Heart left ventricle (tissue), 16 donors: ENCODE measurements at regions not wholly inside any gene's neighbourhood (a gene's known extent, or its start where the extent isn't known, plus 50 kb on each side); places are given as distances from the start of the nearest gene placed in this dataset.
"Not testable (repeated sequence)": the region's sequence is repeated elsewhere in the genome, so short reads cannot be mapped to it uniquely, and the experiment has no call there.

Source experiments
- ATAC-seq, 4 donors: fragments of 200-7000 bp; cut with Tn5 transposase; one replicate each; pipeline ENCODE4 v1.9.1; 2020 to 2022; ENCODE audit warnings: moderate library complexity in 4 of 4, mild to moderate bottlenecking in 3 of 4, moderate number of reproducible peaks in 1 of 4
- DNase-seq, 5 donors: peaks; one replicate each; pipeline ENCODE4 v3.0.0-alpha.2; 2020
- H3K27ac ChIP-seq, 12 donors: fragments of 200-600 bp; sonication (generic) in 4 of 12; one replicate each; pipeline versions ENCODE4 v1.5.0 to v1.8.0; 2016 to 2022; ENCODE audit warnings: mild to moderate bottlenecking in 2 of 12
- H3K27me3 ChIP-seq, 9 donors: fragments of 200-600 bp; sonication (generic) in 2 of 9; one replicate each; pipeline versions ENCODE4 v1.5.1 to v1.8.0; 2016 to 2022; ENCODE audit warnings: mild to moderate bottlenecking in 3 of 9
- H3K36me3 ChIP-seq, 9 donors: fragments of 200-600 bp; sonication (generic) in 2 of 9; one replicate each; pipeline versions ENCODE4 v1.5.0 to v1.8.0; 2018 to 2022; ENCODE audit warnings: mild to moderate bottlenecking in 2 of 9
- H3K4me1 ChIP-seq, 12 donors: fragments of 200-600 bp; sonication (generic) in 4 of 12; one replicate each; pipeline versions ENCODE4 v1.5.0 to v1.8.0; 2016 to 2022; ENCODE audit warnings: mild to moderate bottlenecking in 3 of 12
- H3K4me3 ChIP-seq, 12 donors: fragments of 200-600 bp; sonication (generic) in 4 of 12; one replicate each; pipeline versions ENCODE4 v1.5.0 to v1.8.0; 2017 to 2022; ENCODE audit warnings: mild to moderate bottlenecking in 9 of 12, moderate library complexity in 4 of 12
- H3K9me3 ChIP-seq, 12 donors: fragments of 200-600 bp; sonication (generic) in 4 of 12; one replicate each; pipeline versions ENCODE4 v1.5.0 to v1.8.0; 2016 to 2022; ENCODE audit warnings: mild to moderate bottlenecking in 1 of 12
- POLR2A ChIP-seq, 2 donors: fragments of 450-650 bp; IDR thresholded peaks; one replicate each; pipeline ENCODE4 v1.6.1; 2017; ENCODE audit warnings: antibody characterized with exemption in 2 of 2, mild to moderate bottlenecking in 2 of 2, moderate library complexity in 2 of 2
- WGBS, 4 donors: extraction: QIAGEN DNeasy Blood & Tissue Kit in 2 of 4; methylation state at CpG; one replicate each; pipeline versions ENCODE4 v1.1.5 to v1.1.7; 2013 to 2018; 5-methylcytosine and 5-hydroxymethylcytosine counted together
- intact Hi-C, 10 donors: fragments of 100-400 bp; cut with DNase I; formaldehyde crosslinking; loops; one replicate each; pipeline versions ENCODE4 v1.11.1 to v1.14.2; 2022
- TF ChIP-seq, protein P1 (sequence below), 12 donors: fragments of 200-600 bp; sonication (generic) in 4 of 12; IDR thresholded peaks; one replicate each; pipeline versions ENCODE4 v1.5.0 to v1.8.0; 2018 to 2022; ENCODE audit warnings: antibody characterized with exemption in 12 of 12, mild to moderate bottlenecking in 5 of 12
- donor health status: ischemic (EF 13 %, LVEDD 7.1; RV severe dilation, severe dysfunction).
- donor health status: healthy with polysubstance abuse.
- donor health status: DM: no; HTN: yes; CAD: no.
- donor health status: DM: no; HTN: no; CAD: no.
- donor health status: ischemic (EF 25% LVEDD 6.9; RV normal size, moderate dysfunction).
- donor health status: ischemic (EF 25% LVEDD 5.7; RV mildly dilated, moderate dysfunction).
- donor health status: healthy.
- donor health status: DM: yes; HTN: yes; CAD: no.
- donor health status: ischemic (EF 35%, LVEDD 5.7; RV mildly dilated, moderate dysfunction).
- donor health status: nonischemic (EF 11% LVEDD 7.7; RV severe dilation, severe dysfunction).
- donor health status: DM: yes; HTN: yes; CAD: no.
- donor health status: PGD.
- donor health status: ischemic (EF 29% LVEDD 5.4; RV normal size, mild dysfunction).
- donor health status: nonischemic (EF 23%, LVEDD 6.1; RV moderate dilation, normal function).

DNA sequence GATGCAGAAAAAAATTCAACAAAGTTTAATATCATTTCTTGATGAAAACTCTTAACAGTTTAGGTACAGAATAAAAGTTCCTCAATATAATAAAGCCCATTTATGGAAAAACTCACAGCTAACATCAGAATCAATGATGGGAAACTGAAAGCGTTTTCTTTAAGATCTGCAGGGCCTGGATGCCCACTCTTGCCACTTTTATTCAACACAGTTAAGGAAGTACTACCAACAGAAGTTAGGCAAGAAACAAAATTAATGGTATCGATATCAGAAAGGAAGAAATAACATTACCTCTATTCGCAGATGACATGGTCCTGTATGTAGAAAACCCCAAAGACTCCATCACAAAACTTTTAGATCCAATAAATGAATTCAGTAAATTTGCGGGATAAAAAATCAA lies 542.4 kb upstream of the RGMB start:
- DNase-seq (no peak), ATAC-seq (no peak)
- no peak overlapping the region for H3K4me3 ChIP-seq
- no peaks in the 10 kb centered on the region for H3K36me3 ChIP-seq
- intact Hi-C loops, result no loop called here
- TF ChIP-seq, protein P1, sequence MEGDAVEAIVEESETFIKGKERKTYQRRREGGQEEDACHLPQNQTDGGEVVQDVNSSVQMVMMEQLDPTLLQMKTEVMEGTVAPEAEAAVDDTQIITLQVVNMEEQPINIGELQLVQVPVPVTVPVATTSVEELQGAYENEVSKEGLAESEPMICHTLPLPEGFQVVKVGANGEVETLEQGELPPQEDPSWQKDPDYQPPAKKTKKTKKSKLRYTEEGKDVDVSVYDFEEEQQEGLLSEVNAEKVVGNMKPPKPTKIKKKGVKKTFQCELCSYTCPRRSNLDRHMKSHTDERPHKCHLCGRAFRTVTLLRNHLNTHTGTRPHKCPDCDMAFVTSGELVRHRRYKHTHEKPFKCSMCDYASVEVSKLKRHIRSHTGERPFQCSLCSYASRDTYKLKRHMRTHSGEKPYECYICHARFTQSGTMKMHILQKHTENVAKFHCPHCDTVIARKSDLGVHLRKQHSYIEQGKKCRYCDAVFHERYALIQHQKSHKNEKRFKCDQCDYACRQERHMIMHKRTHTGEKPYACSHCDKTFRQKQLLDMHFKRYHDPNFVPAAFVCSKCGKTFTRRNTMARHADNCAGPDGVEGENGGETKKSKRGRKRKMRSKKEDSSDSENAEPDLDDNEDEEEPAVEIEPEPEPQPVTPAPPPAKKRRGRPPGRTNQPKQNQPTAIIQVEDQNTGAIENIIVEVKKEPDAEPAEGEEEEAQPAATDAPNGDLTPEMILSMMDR (IDR thresholded peaks at IDR 0.05), result no peak
- no peak for TF ChIP-seq POLR2A (IDR thresholded peaks at IDR 0.05)
- H3K27ac ChIP-seq, result no peak overlapping the region
- H3K9me3 ChIP-seq, result peaks cover 0 to 54% (median 24%) of the 10 kb centered on the region in 12 donors
- no peaks in the 10 kb centered on the region for H3K27me3 ChIP-seq
- H3K4me1 ChIP-seq, result no peaks in the 10 kb centered on the region
- 70 to 88% (median 71%) methylated on average over 4 of the region's 4 CpGs for WGBS, 4 donors

- WGBS, 4 donors, result 86 to 91% (median 87%) methylated on average over 5 of the region's 5 CpGs
- H3K27ac ChIP-seq, H3K27me3 ChIP-seq, H3K4me1 ChIP-seq, ATAC-seq, H3K4me3 ChIP-seq, H3K36me3 ChIP-seq, DNase-seq, intact Hi-C loops: not testable (repeated sequence)
- peaks cover 0 to 50% (median 17%) of the 10 kb centered on the region in 12 donors for H3K9me3 ChIP-seq
Observed at GRCh38 chr5:98237794-98238193, 535.7 kb upstream of the RGMB start.

GRCh38 chr5:98243972-98244371 lies 529.5 kb upstream of the RGMB start:
- Histone ChIP-seq H3K4me3 (no peak overlapping the region), H3K9me3 (peaks cover 0 to 23% (median 7%) of the 10 kb centered on the region in 12 donors), H3K27ac (no peak overlapping the region), H3K27me3 (no peaks in the 10 kb centered on the region), H3K4me1 (no peaks in the 10 kb centered on the region), H3K36me3 (no peaks in the 10 kb centered on the region)
- no peak for DNase-seq
- intact Hi-C loops, result no loop called here
- no peak for TF ChIP-seq POLR2A (IDR thresholded peaks at IDR 0.05)
- TF ChIP-seq, protein P1 (IDR thresholded peaks at IDR 0.05), result no peak
- no peak for ATAC-seq
- WGBS, 4 donors, result 61 to 71% (median 64%) methylated on average over 1 of the region's 1 CpG

DNA sequence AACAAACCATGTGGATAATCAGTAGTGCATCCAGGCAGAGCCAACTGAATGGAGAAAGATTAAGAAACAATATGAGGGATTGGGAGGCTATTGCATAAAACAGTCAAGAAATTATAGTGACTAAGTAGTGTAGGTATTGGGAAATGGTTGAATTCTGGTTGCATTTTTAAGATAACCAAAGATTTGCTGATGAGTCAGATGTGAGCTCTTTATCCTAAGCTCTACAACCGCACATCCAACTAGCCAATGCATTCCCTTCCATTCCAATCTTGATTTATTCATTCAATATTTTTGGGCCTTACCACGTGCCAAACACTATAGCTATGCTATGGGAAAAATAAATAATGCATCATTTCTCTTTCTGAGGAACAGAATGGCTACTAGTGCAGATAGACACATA lies 524.5 kb upstream of the RGMB start:
- H3K27me3 ChIP-seq, result no peaks in the 10 kb centered on the region
- ATAC-seq (no peak), DNase-seq (no peak)
- no peaks in the 10 kb centered on the region for H3K9me3 ChIP-seq
- no peaks in the 10 kb centered on the region for H3K4me1 ChIP-seq
- H3K27ac ChIP-seq, result no peak overlapping the region
- WGBS, 4 donors, result 50 to 64% (median 57%) methylated on average over 2 of the region's 2 CpGs
- no peak overlapping the region for H3K4me3 ChIP-seq
- intact Hi-C loops, result no loop called here
- TF ChIP-seq, protein P1 (IDR thresholded peaks at IDR 0.05), result no peak
- TF ChIP-seq POLR2A (IDR thresholded peaks at IDR 0.05), result no peak
- no peaks in the 10 kb centered on the region for H3K36me3 ChIP-seq

GRCh38 chr5:98258939-98259338 lies 514.5 kb upstream of the RGMB start:
- Histone ChIP-seq H3K4me3 (no peak overlapping the region), H3K27me3 (no peaks in the 10 kb centered on the region), H3K4me1 (no peaks in the 10 kb centered on the region), H3K27ac (no peak overlapping the region), H3K9me3 (peaks cover 0 to 14% (median 0%) of the 10 kb centered on the region in 12 donors), H3K36me3 (no peaks in the 10 kb centered on the region)
- intact Hi-C loops, result no loop called here
- WGBS, 4 donors, result 66 to 80% (median 75%) methylated on average over 3 of the region's 3 CpGs
- DNase-seq (no peak), ATAC-seq (no peak)
- no peak for TF ChIP-seq POLR2A (IDR thresholded peaks at IDR 0.05)
- TF ChIP-seq, protein P1 (IDR thresholded peaks at IDR 0.05), result no peak
